HG03025 (cell line): ENCODE measurements at regions not wholly inside any gene's neighbourhood (a gene's known extent, or its start where the extent isn't known, plus 50 kb on each side); places are given as distances from the start of the nearest gene placed in this dataset.

Experiments used
- ATAC-seq: cut with Tn5 transposase; IDR thresholded peaks from one replicate; pipeline ENCODE4 v1.9.1; 2021; ENCODE audit warnings: mild to moderate bottlenecking, moderate library complexity; ENCODE audit not compliant: unreplicated experiment, low FRiP score

DNA sequence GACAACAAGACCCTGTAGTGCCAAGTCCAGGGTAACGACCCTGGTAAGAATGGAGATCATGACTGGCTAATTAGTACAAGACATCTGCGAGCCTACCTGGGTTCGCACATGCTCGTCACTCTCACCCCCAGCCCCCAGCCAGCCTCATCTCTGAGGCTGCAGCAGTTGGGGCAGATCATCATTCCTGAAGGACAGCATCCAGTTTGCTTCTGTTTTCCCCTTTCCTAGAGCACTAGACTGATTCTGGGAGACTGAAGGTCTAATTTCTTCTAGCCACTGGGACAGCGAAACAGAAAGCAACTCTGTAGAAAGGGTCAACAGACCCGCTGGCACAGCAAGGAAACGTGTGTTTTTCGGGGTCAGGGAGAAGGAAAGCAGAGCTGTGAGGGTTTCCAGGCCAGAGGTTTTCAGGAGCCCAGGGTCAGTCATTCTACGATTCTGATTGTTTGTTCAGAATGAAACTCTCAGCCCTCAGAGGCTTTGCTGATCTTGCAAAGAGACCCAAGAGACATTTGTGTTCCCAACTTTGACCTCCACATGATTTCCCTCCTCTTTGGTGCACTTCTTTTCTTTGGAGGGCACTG, 343.1 kb upstream of the NOCT start:
- no peak for ATAC-seq

- ATAC-seq, result no peak
These were observed 343.9 kb upstream of the NOCT start for GRCh38 chr4:138671606-138672084.

- ATAC-seq, result no peak
These were observed 344.5 kb upstream of the NOCT start for GRCh38 chr4:138671106-138671505.

GRCh38 chr4:138670681-138671080, 344.9 kb upstream of the NOCT start:
- no peak for ATAC-seq

DNA sequence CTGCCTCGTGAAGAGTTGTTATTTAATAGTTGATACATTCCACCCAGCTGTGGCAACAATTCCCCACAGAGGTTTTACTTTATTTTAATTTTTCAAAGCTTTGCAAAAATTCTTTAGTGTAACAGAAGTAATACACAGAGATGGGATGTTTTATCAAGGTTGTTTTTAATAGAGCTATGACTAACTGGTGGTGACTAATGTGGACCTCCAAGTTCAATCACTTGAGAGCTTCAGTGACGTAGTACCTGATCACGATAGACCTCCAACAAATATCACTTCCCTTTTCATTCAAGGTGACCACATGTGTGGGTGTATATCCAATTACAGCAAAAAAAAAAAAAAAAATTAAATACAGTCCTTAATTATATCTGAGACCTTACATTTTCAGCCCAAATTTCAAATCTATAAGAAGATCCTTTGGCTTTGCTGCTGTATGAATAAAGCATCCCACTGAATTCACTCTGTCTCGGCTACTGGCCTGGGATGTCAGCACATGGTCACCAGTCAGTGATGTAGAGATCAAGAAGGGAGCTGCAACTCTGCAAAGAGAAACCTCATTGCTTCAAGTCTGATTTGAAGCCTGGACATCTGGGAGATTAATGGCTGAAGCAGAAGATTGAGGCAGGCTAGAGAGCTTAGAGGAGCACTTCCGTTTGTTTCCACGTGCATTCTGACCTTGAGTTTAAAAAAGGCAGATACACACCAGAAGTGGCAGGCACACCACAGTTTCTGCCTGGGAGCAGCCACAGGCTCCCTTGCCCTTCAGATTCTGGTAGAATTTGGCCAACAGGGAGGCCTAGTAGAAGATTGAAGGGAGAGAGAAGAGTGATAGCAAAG, 345.9 kb upstream of the NOCT start:
- no peak for ATAC-seq

- no peak for ATAC-seq
These were observed 347.3 kb upstream of the NOCT start for GRCh38 chr4:138668309-138668708.

DNA sequence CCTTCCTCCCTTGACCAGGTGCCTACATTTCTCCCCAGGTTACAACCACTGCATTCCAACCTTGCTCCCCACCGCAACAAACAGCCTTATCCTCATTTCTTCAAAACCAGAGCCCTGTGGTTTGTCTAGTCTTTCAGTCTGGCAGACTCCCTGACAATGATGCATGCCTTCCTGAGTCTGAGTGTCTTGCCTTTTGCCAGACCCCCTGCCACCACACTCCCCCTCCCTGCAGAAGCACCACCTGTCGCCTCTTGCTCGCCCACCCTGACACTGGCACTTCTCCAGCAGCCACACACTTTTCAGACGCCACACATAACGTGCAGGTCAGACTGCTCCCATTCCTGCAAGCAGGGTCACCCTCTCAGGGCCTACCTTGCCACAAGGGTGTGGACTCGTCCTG, 349.2 kb upstream of the NOCT start:
- no peak for ATAC-seq

DNA sequence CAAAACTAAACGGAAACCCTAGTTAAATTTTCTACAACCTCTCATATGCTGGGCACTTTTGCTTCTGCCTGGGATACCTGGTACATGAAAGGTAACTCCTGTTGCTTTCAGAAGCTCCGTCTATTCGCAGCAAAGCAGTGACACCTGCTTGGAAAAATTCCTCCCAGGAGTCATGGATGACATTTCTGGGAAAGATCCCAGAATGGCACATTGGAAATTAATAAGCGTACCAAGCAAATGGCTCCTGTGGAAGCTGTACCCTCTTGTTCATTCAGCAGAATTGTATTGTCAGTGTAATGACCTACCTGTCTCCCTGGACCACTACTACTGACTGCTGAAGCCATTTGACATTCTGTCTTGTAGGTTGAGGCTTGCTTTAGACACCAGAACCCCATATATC, 349.7 kb upstream of the NOCT start:
- ATAC-seq, result no peak

DNA sequence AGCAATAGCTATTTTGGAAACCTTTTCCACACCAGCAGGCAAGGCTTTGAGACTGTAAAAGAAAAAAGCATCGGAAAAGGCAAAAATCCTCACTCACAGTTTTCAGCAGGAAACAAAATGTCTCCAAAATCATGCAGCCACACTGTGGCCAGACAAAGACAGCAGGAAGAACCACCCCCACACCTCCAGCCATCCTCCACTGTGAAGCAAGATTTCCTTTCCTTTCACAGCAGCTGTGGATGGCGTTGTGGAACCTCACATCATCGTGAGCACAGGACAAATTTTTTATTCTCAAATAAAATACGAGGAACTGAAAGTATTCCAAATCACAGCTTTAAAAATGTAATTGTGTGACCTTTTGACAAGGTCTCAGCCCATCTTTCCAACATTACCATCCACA, 351.7 kb upstream of the NOCT start:
- no peak for ATAC-seq

DNA sequence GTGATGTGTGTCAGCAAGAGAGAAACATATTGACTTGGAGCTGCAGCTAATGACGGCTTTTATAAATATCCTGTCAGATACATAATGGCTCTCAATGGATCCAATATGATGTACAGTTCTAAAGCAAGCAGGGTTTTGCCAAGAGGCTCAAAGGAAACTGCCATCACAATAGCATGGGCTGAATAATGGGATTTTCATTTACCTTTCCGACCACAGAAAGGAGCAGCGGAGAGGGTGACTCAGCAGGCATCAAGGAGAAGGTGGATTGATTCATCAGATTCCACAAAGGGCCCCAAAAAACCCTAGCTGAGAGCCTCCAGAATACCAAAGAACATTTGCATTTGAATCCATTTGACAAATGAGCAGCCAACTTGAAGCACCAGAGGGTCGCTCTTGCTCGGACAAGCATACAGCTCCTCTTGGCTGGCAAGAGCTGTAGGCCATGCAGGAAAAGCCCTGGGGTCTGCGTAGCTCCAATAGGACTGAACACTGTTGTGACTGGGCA, 355.7 kb upstream of the NOCT start:
- ATAC-seq, result no peak

GRCh38 chr4:138659037-138659811, 356.4 kb upstream of the NOCT start:
- ATAC-seq, result no peak

- no peak for ATAC-seq
These were observed 357.1 kb upstream of the NOCT start for GRCh38 chr4:138658518-138658917.

- no peak for ATAC-seq
These were observed 358.6 kb upstream of the NOCT start for GRCh38 chr4:138656990-138657389.

- ATAC-seq, result no peak
These were observed 359.6 kb upstream of the NOCT start for GRCh38 chr4:138655985-138656384.

- ATAC-seq, result no peak
These were observed 360.3 kb upstream of the NOCT start for GRCh38 chr4:138655286-138655685.

DNA sequence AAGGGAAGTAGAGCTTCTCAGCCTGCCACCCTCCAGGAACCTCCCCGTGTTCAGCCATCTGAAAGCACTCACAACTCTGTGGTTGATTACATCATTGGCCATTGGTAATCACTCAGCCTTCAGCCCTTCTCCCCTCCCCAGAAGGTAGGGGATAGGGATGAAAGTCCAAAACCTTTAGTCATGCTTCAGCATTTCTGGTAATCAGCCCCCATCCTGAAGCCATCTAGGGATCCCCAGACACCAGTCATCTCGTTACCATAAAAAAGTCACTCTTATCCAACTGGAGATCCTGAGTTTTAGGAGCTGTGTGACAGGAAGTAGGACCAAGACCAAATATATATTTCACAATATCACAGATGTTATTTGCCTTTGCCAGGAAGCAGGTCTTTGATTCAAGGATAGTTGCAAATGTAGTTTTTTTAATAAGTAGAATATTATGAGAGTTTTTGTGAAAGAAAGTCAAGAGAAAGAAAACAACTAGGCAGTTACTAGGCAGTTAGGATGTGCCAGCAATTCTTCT, 364.6 kb upstream of the NOCT start:
- no peak for ATAC-seq

DNA sequence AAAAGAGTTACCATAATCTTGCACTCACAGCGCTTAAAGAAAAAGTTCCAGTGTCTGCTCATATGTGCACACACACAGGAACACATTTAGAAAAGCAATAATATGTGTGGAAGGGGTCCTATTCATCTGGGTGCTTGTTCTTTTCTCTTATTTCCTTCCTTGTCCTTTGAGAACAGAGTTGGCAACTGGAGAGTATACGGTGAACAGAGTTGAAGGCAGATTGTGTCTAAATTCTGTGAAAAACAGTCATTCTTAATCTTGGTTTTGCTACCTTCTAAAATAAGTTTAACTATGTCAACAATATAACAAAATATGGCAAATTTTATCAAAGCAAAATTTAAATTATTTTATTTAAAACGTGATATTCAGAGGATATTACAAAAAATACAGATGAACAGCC, 365.1 kb upstream of the NOCT start:
- ATAC-seq, result no peak

- ATAC-seq, result no peak
These were observed 368.1 kb upstream of the NOCT start for GRCh38 chr4:138647433-138647832.

- no peak for ATAC-seq
These were observed 369.2 kb upstream of the NOCT start for GRCh38 chr4:138646383-138646782.

GRCh38 chr4:138645289-138645688, 370.3 kb upstream of the NOCT start:
- ATAC-seq, result no peak

DNA sequence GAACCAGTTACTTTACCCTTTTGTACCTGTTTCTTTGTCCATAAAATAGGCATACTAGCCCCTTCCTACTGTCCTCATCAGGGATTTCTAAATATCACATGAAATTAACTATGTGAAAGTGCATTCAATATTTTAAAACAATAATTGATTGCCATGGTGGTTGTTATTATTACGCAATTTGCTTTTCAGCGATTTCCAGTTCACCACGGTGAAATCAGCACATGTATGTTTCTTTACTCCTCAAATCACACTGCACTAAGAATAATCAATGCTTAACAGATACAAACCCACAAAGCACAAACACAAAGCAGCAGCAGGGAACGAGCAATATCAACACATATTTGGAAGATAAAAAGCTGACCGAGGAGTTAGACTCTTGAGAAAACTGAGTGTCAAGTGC, 371.3 kb upstream of the NOCT start:
- no peak for ATAC-seq
